MCF 10A (cell line): ENCODE measurements at regions not wholly inside any gene's neighbourhood (a gene's known extent, or its start where the extent isn't known, plus 50 kb on each side); places are given as distances from the start of the nearest gene placed in this dataset.
"Not testable (repeated sequence)": the region's sequence is repeated elsewhere in the genome, so short reads cannot be mapped to it uniquely, and the experiment has no call there.

ENCODE experiments used
- BruUV-seq: library from RNA; stranded (reverse); fragments of 400-500 nt; replicated peaks from 2 replicates; lab custom pipeline; 2021; lab: Mats Ljungman, UMichigan
- CTCF ChIA-PET: fragments of 300-600 bp; sonication (Branson Sonifier 250); formaldehyde crosslinking; extraction: SDS; loops from one replicate; lab custom pipeline; 2021; ENCODE audit warnings: antibody characterized with exemption, inconsistent platforms; lab: Yijun Ruan, JAX
- POLR2A ChIA-PET: fragments of 300-600, 350-650 bp; sonication (Branson Sonifier 250); formaldehyde crosslinking; extraction: SDS; loops from one replicate; lab custom pipeline; 2020; ENCODE audit warnings: antibody characterized with exemption, inconsistent platforms; lab: Yijun Ruan, JAX
- DNase-seq: peaks from one replicate; pipeline ENCODE4 v3.0.0-alpha.2; 2018; ENCODE audit not compliant: unreplicated experiment
- H3K27ac Mint-ChIP-seq: one replicate; pipeline ENCODE4 v1.8.0; 2022; ENCODE audit warnings: mild to moderate bottlenecking, low read depth, mixed read lengths; ENCODE audit not compliant: unreplicated experiment
- H3K27me3 Mint-ChIP-seq: one replicate; pipeline ENCODE4 v1.8.0; 2022; ENCODE audit warnings: mixed read lengths; ENCODE audit not compliant: insufficient read depth, unreplicated experiment
- H3K36me3 Mint-ChIP-seq: one replicate; pipeline ENCODE4 v1.8.0; 2022; ENCODE audit warnings: mild to moderate bottlenecking, moderate library complexity, mixed read lengths; ENCODE audit not compliant: insufficient read depth, unreplicated experiment
- H3K4me1 Mint-ChIP-seq: one replicate; pipeline ENCODE4 v1.8.0; 2022; ENCODE audit warnings: mixed read lengths; ENCODE audit not compliant: insufficient read depth, unreplicated experiment
- H3K4me3 Mint-ChIP-seq: one replicate; pipeline ENCODE4 v1.8.0; 2022; ENCODE audit warnings: mild to moderate bottlenecking, moderate library complexity, mixed read lengths; ENCODE audit not compliant: unreplicated experiment
- H3K9me3 Mint-ChIP-seq: one replicate; pipeline ENCODE4 v1.8.0; 2022; ENCODE audit warnings: mixed read lengths; ENCODE audit not compliant: unreplicated experiment
- intact Hi-C: fragments of 100-400 bp; cut with micrococcal nuclease; formaldehyde crosslinking; loops from 2 replicates; pipeline ENCODE4 v1.14.1; 2022
- TF ChIP-seq, protein P1 (sequence below): fragments of 200-600 bp; IDR thresholded peaks from one replicate; pipeline ENCODE4 v1.8.0; 2022; ENCODE audit warnings: antibody characterized with exemption, mild to moderate bottlenecking; ENCODE audit not compliant: unreplicated experiment

GRCh38 chr3:194061421-194062030 is 74.4 kb upstream of the HES1 start:
- DNase-seq = no peak

DNA sequence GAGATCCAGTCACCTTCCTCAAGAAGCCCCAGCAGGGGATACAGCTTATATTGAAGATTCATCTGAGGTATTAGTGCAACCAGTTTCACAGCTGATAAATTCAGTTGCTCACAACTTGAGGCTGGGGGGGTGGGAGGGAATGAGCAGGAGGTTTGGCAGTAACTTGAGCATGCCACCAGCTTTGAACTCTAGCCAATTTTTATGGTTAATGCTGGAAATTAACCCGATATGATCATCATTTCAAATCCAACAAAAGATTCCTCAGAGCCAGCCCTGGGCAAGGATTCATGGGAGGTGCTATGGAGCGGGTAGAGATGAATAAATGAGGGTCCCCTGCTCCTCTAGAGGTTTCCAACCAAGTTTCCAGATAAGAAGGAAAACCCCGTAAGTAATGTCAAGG is 73.1 kb upstream of the HES1 start:
- BruUV-seq = no TSS peak
- H3K27me3 Mint-ChIP-seq = no peaks in the 10 kb centered on the region

More at GRCh38 chr3:194061421-194062030, 74.4 kb upstream of the HES1 start:
- ChIA-PET CTCF (no interaction called here), POLR2A (no interaction called here)
- H3K36me3 Mint-ChIP-seq = no peaks in the 10 kb centered on the region
- H3K4me3 Mint-ChIP-seq = no peak overlapping the region
- no peaks in the 10 kb centered on the region for H3K27me3 Mint-ChIP-seq
- no TSS peak for BruUV-seq
- no peaks in the 10 kb centered on the region for H3K4me1 Mint-ChIP-seq
- TF ChIP-seq, protein P1, sequence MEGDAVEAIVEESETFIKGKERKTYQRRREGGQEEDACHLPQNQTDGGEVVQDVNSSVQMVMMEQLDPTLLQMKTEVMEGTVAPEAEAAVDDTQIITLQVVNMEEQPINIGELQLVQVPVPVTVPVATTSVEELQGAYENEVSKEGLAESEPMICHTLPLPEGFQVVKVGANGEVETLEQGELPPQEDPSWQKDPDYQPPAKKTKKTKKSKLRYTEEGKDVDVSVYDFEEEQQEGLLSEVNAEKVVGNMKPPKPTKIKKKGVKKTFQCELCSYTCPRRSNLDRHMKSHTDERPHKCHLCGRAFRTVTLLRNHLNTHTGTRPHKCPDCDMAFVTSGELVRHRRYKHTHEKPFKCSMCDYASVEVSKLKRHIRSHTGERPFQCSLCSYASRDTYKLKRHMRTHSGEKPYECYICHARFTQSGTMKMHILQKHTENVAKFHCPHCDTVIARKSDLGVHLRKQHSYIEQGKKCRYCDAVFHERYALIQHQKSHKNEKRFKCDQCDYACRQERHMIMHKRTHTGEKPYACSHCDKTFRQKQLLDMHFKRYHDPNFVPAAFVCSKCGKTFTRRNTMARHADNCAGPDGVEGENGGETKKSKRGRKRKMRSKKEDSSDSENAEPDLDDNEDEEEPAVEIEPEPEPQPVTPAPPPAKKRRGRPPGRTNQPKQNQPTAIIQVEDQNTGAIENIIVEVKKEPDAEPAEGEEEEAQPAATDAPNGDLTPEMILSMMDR = no peak
- intact Hi-C loops = no loop called here
- peaks cover 9% of the 10 kb centered on the region for H3K9me3 Mint-ChIP-seq
- no peak overlapping the region for H3K27ac Mint-ChIP-seq

GRCh38 chr3:194064380-194065332 is 71.3 kb upstream of the HES1 start:
- Mint-ChIP-seq H3K27me3 (no peaks in the 10 kb centered on the region), H3K4me1 (peaks cover 8% of the 10 kb centered on the region)
- TF ChIP-seq, protein P1 = no peak

More for the DNA sequence above, 73.1 kb upstream of the HES1 start:
- no peak overlapping the region for H3K4me3 Mint-ChIP-seq
- no peak overlapping the region for H3K27ac Mint-ChIP-seq
- H3K4me1 Mint-ChIP-seq = no peaks in the 10 kb centered on the region
- H3K9me3 Mint-ChIP-seq = peaks cover 9% of the 10 kb centered on the region
- intact Hi-C loops = no loop called here
- ChIA-PET POLR2A (interaction anchor here (0.9 kb wide), 1 partner anchor 51 kb away, joined by 3 read pairs; no protein-coding TSS in a partner anchor), CTCF (no interaction called here)
- TF ChIP-seq, protein P1 = no peak
- H3K36me3 Mint-ChIP-seq = no peaks in the 10 kb centered on the region
- DNase-seq = no peak

GRCh38 chr3:194067327-194067726 is 68.6 kb upstream of the HES1 start:
- H3K27me3 Mint-ChIP-seq, H3K4me3 Mint-ChIP-seq, H3K27ac Mint-ChIP-seq, DNase-seq, H3K36me3 Mint-ChIP-seq, CTCF ChIA-PET, BruUV-seq, intact Hi-C loops: not testable (repeated sequence)
- peaks cover 16% of the 10 kb centered on the region for H3K9me3 Mint-ChIP-seq
- H3K4me1 Mint-ChIP-seq = peaks cover 17% of the 10 kb centered on the region
- POLR2A ChIA-PET = interaction anchor here (1.5 kb wide), 1 partner anchor 64 kb away, joined by 4 read pairs; no protein-coding TSS in a partner anchor

More at GRCh38 chr3:194064380-194065332, 71.3 kb upstream of the HES1 start:
- POLR2A ChIA-PET = interaction anchor here (0.8 kb wide), 1 partner anchor 72 kb away, joined by 3 read pairs; no protein-coding TSS in a partner anchor
- CTCF ChIA-PET = no interaction called here
- no peaks in the 10 kb centered on the region for H3K36me3 Mint-ChIP-seq
- no TSS peak for BruUV-seq
- no peak for DNase-seq
- no peak overlapping the region for H3K4me3 Mint-ChIP-seq
- intact Hi-C loops = no loop called here
- H3K9me3 Mint-ChIP-seq = peaks cover 16% of the 10 kb centered on the region
- no peak overlapping the region for H3K27ac Mint-ChIP-seq
